Retinal pigment epithelial cell (primary cell): ENCODE measurements at regions not wholly inside any gene's neighbourhood (a gene's known extent, or its start where the extent isn't known, plus 50 kb on each side); places are given as distances from the start of the nearest gene placed in this dataset.

Experiments
- DNase-seq: peaks from one replicate; pipeline ENCODE4 v3.0.0-alpha.2; 2010; ENCODE audit warnings: low read depth
- H3K4me3 ChIP-seq: 2 replicates; pipeline ENCODE4 v1.5.1; 2011; ENCODE audit warnings: mild to moderate bottlenecking, low read length, control low read depth, moderate library complexity
- CTCF ChIP-seq: conservative IDR thresholded peaks from 2 replicates; pipeline ENCODE4 v1.5.1; 2011; ENCODE audit warnings: low read depth, low read length, control low read depth, inconsistent platforms

- DNase-seq = no peak
- no peak for TF ChIP-seq CTCF
- no peak overlapping the region for H3K4me3 ChIP-seq
These were observed 1331.7 kb upstream of the MIR17HG start for GRCh38 chr13:90015565-90016507.

- H3K4me3 ChIP-seq = no peak overlapping the region
- TF ChIP-seq CTCF = no peak
- no peak for DNase-seq
These were observed 1330.8 kb upstream of the MIR17HG start for GRCh38 chr13:90016688-90017087.

GRCh38 chr13:90020536-90021070 lies 1326.9 kb upstream of the MIR17HG start:
- no peak for DNase-seq
- TF ChIP-seq CTCF = no peak
- H3K4me3 ChIP-seq = no peak overlapping the region

- no peak for TF ChIP-seq CTCF
- H3K4me3 ChIP-seq = no peak overlapping the region
These were observed 1320.1 kb upstream of the MIR17HG start for GRCh38 chr13:90027409-90027808.

GRCh38 chr13:90032313-90032712 lies 1315.2 kb upstream of the MIR17HG start:
- DNase-seq = no peak
- no peak for TF ChIP-seq CTCF
- no peak overlapping the region for H3K4me3 ChIP-seq

More at GRCh38 chr13:90027409-90027808, 1320.1 kb upstream of the MIR17HG start:
- no peak for DNase-seq

- no peak overlapping the region for H3K4me3 ChIP-seq
- no peak for DNase-seq
- no peak for TF ChIP-seq CTCF
These were observed 1314.5 kb upstream of the MIR17HG start for GRCh38 chr13:90032841-90033493.
